ENCODE measurements at regions not wholly inside any gene's neighbourhood (a gene's known extent, or its start where the extent isn't known, plus 50 kb on each side); places are given as distances from the start of the nearest gene placed in this dataset.
"Not testable (repeated sequence)": the region's sequence is repeated elsewhere in the genome, so short reads cannot be mapped to it uniquely, and the experiment has no call there.

DNA sequence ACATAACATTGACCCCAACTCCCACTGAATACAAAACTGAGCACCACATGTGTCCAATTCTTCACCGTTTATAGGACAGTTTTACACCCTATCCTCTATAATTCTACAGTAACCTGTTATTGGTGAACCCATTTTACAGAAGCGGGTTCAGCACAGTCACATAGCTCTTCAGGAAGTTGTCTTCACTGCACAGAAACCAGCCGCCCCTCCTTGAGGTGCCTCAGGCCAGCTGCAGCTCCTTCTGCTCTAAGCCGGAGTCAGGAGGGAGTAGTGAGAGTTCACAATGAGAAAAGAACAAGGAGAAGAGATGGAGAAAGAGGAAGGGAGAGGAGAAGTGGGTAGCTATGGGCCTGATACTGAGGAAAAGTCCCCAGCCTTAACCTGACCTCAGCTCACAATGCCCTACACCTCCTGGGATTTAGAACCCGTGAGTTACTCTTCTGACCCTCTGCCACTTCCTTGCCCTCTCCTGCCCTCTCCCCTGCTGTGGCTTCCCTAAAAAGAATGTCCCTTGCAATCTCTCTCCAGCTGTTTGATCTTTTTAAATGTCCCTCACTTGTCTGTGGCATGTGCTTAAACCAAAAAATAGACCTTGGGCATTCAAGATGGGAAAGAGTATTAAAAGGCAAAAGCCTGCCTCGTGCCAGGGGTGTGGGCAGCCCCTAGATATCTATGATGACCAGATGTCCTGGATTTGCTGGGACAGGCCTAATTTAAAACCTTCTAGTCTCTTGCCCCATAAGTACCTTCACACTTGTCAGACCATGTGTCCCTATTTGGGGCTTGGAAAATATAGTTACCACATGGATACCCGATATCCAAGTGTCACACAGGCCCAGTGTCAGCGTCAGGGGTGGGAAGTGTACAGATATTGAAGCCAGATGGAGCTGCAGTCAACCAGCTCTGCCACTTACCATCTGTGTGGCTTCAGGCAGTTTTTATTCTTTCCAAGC lies 71.3 kb upstream of the HES1 start:
- 88 to 90% (median 88%) methylated on average over 8 of the region's 8 CpGs for WGBS, 4 donors
- no peak for TF ChIP-seq CTCF (IDR thresholded peaks at IDR 0.05)
- TF ChIP-seq POLR2A (IDR thresholded peaks at IDR 0.05) = no peak
- Histone ChIP-seq H3K4me3 (no peak overlapping the region), H3K27ac (no peak overlapping the region), H3K4me1 (replicated peaks in 1 of 2) (no peaks in the 10 kb centered on the region), H3K9me3 (replicated peaks in 1 of 3) (no peaks in the 10 kb centered on the region), H3K27me3 (no peaks in the 10 kb centered on the region), H3K36me3 (replicated peaks in 1 of 2) (no peaks in the 10 kb centered on the region)
- intact Hi-C loops (cut with DNase I) = no loop called here
- peak in 1 of 7 donors; percentile 30 for DNase-seq

- H3K36me3 ChIP-seq (replicated peaks in 1 of 2); H3K9me3 ChIP-seq (replicated peaks in 1 of 3); intact Hi-C loops (cut with DNase I); H3K4me3 ChIP-seq; H3K27ac ChIP-seq; H3K27me3 ChIP-seq; DNase-seq: not testable (repeated sequence)
- peaks cover 10 to 14% of the 10 kb centered on the region in 2 donors for H3K4me1 ChIP-seq (replicated peaks in 1 of 2)
Measured at GRCh38 chr3:194067327-194067726, 68.6 kb upstream of the HES1 start.

DNA sequence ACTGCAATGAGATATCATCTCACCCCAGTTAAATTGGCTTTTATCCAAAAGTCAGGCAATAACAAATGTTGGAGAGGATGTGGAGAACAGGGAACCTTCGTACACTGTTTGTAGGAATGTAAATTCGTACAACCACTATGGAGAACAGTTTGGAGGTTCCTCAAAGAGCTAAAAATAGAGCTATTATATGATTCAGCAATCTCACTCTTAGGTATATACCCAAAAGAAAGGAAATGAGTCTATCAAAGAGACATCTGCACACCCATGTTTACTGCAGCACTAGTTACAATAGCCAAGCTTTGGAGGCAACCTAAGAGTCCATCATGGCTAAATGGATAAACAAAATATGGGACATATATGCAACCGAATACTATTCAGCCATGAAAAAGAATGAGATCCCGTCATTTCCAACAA lies 68.0 kb upstream of the HES1 start:
- 62 to 86% (median 78%) methylated on average over 3 to 4 of the region's 4 CpGs for WGBS, 4 donors

DNA sequence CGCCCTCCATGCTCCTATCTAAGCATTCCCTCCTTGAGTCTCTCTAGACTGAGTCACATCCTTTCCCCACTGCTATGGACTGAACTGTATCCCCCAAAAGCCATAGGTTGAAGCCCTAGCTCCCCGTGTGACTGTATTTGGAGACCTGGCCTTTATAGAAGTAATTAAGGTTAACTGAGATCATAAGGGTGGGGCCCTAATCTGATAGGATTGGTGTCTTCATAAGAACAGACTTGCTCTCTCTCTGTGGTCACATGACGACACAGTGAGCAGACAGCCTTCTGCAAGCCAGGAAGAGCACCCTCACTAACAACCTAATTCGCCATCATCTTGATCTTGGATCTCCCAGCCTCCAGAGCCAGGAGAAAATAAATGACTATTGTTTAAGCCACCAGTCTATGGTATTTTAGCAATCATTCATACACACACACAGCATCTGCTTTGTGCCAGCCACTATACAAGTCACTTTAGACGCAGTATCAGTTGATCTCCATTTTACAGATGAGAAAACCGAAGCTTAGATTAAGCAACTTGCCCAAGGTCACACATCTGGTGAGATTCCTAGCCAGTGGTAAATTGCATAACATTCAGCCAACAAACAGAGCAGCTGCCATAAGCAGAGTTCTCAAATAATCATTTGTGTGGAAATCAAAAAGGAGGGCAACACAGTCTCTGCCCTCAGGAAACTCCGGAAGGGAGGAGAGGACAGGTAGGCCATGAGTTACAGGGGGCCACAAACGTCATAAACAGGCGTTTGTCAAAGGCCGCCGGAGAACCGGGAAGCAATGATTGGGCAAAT lies 66.3 kb upstream of the HES1 start:
- Histone ChIP-seq H3K27me3 (no peaks in the 10 kb centered on the region), H3K36me3 (replicated peaks in 1 of 2) (no peaks in the 10 kb centered on the region), H3K4me3 (no peak overlapping the region), H3K27ac (peak overlapping the region in 1 of 5 donors; percentile 92), H3K4me1 (replicated peaks in 1 of 2) (peaks cover 10 to 14% of the 10 kb centered on the region in 2 donors), H3K9me3 (replicated peaks in 1 of 3) (no peaks in the 10 kb centered on the region)
- intact Hi-C loops (cut with DNase I) = no loop called here
- WGBS, 4 donors = 79 to 87% (median 81%) methylated on average over 12 of the region's 12 CpGs
- DNase-seq = peak in 1 of 7 donors; percentile 29
- no peak for TF ChIP-seq CTCF (IDR thresholded peaks at IDR 0.05)

More for the DNA sequence above, 68.0 kb upstream of the HES1 start:
- Histone ChIP-seq H3K27me3 (no peaks in the 10 kb centered on the region), H3K27ac (no peak overlapping the region), H3K36me3 (replicated peaks in 1 of 2) (no peaks in the 10 kb centered on the region), H3K9me3 (replicated peaks in 1 of 3) (no peaks in the 10 kb centered on the region), H3K4me1 (replicated peaks in 1 of 2) (peaks cover 10 to 14% of the 10 kb centered on the region in 2 donors), H3K4me3 (no peak overlapping the region)
- TF ChIP-seq CTCF (IDR thresholded peaks at IDR 0.05) = no peak
- no peak for TF ChIP-seq POLR2A (IDR thresholded peaks at IDR 0.05)
- no peak for DNase-seq
- intact Hi-C loops (cut with DNase I) = no loop called here

Data from adrenal gland (tissue), 9 donors.